Endometrium (tissue), 2 donors: ENCODE measurements at regions not wholly inside any gene's neighbourhood (a gene's known extent, or its start where the extent isn't known, plus 50 kb on each side); places are given as distances from the start of the nearest gene placed in this dataset.

Source experiments
- FAIRE-seq: peaks from 2 replicates; lab custom pipeline; 2012; peaks lifted over from hg19 to GRCh38; lab: Jason Lieb, UNC
- donor health status: control.
- donor health status: control.

DNA sequence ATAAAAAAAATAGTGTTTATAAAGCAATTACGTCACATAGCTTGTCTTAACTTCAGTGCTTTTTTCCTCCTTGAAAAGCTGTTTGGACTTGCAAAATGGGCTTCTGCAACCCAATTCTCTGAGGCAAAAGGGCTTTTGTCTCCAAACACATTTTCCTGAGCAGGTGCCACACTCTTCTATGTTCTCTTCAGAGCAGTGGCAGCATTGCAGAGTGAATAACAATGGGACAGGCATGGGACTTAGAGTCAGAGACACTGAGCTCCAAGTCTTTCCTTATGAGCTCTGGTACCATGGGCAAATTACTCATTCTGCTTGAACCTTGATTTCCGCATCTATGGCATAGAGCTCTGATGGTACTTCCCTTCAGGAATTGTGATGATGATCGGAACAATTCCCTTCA is 149.0 kb downstream of the ARL6IP6 start:
- FAIRE-seq: no peak

DNA sequence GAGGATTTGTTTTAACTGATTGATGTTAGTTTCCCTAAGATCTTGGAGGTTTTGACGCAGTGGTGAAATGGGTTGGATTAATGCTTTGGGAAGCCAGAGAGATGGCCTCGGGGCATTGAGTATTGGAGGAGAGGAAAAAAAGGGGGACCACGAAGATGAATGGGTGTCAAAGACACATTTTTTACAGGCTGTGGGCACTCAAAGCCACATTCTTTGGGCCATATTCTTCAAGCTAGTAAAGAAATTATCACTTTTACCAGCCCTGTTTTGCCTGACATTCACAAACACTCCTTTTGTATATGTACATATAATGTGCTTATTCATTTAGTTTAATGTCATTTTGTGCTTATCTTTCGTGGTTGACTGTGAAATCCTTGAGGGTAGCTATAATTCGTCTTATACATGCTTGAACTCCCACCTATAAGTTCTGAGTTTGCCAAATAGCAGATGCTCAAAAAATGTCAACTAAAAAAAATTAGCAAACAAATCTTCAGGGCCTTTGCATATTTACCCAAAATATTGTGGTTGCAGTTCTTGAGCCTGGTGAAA is 146.3 kb downstream of the ARL6IP6 start:
- no peak for FAIRE-seq

DNA sequence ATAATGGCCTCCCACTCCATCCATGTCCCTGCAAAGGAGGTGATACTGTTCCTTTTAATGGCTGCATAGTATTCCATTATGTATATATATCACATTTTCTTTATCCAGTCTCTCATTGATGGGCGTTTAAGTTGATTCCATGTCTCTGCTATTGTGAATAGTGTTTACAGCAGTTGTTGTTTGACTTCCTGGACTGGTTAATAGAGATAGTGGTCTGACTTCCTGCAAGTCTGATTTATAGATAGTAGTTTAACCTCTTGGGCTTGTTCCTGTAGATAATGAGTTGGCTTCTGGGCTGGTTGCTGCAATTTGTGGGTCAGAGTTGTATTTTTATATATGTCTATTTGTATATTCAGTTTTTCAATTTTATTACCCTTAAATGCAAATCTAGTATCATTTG is 145.4 kb downstream of the ARL6IP6 start:
- FAIRE-seq: no peak

GRCh38 chr2:152861349-152861942 is 143.0 kb downstream of the ARL6IP6 start:
- FAIRE-seq: no peak

GRCh38 chr2:152858594-152859265 is 140.3 kb downstream of the ARL6IP6 start:
- FAIRE-seq: no peak

DNA sequence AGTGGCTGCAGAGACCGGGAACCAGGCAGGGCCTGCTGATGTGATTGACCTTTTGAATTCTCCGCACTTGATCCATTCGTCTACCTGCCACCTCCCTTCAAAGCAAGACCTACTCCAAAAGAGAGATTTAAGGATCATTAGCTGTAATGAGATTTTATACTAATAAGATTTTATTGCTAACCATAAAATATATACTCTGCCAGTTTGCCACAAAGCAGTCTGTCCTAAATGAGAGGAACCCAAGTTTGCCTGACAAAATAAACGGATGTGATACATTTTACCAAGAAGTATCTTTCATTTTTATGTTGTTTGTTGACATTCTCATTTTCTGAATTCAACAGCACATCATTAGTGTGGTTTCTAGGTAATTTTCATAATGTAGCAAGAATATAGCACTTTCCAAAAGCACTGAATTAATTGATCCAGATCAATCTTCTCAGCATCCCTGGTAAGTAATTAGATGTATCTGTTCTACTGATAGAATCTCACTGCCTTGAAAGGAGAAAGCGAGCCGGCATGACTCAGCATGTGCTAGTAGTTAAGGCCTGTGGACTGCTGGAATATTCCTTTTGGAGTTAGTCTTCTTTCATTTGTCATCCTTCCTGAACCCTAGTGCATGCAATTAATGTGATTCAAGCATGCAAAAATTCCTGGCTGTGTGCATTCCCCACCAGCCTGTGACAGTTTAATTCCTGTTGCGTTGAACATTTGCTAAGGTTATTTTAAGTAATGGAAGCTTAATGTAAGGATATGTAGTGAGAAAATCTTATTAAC is 128.5 kb downstream of the ARL6IP6 start:
- no peak for FAIRE-seq

- no peak for FAIRE-seq
These were observed 117.3 kb downstream of the ARL6IP6 start for GRCh38 chr2:152835674-152836073.

GRCh38 chr2:152827944-152828343 is 109.5 kb downstream of the ARL6IP6 start:
- no peak for FAIRE-seq

DNA sequence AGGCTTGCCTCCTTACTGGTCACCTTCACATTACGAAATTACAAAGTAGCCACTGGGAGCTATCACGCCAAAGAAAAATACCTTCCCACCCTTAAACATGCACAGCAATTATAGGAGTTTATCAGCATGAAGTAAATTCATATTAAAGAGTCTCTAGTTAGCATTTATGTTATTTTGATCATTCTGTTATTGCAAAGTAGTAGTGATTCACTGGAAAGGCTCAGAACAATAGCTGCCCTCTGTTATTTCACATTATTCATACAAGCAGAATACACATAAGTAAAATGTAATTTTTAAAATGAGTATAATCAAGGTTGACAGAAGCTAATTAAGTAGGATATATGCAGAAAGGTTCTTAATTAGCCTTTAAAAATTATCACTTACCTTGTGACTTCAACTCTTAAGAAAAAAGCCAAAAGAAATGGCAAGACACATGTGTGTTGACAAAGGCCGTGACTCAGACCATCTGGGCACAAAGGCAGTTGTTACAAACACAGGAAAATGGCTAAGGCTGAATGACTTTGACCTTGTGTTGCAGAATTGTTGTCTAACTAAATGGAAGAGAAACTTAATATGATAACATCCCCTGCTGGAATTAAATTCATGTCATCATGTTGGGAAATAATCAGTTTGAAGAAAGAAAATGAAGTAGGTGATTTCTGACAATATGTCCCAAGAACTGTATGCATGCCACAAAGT is 108.3 kb downstream of the ARL6IP6 start:
- no peak for FAIRE-seq

- peak; percentile 12 for FAIRE-seq
These were observed 107.4 kb downstream of the ARL6IP6 start for GRCh38 chr2:152825834-152826233.

- FAIRE-seq: no peak
These were observed 105.5 kb downstream of the ARL6IP6 start for GRCh38 chr2:152823905-152824304.

DNA sequence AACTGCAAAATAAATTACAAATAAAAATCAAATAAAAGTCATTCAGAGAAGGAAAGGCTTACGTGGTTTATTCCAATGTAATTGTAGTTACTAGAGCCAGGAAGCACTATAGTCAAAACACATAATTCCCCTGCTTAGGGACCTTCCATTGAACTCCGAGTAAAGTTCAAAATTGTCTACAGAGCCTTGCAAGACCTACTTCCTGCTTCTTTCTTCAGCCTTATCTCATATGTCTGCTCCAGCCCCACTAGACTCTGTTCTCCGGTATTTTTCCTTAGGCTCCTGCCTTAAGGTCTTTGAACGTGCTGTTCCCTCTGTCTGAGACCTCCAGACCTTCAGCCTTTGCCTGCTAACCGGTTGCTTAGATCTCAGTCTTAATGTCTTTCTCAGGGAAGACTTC is 104.3 kb downstream of the ARL6IP6 start:
- no peak for FAIRE-seq

GRCh38 chr2:152820048-152820447 is 101.6 kb downstream of the ARL6IP6 start:
- FAIRE-seq: no peak

DNA sequence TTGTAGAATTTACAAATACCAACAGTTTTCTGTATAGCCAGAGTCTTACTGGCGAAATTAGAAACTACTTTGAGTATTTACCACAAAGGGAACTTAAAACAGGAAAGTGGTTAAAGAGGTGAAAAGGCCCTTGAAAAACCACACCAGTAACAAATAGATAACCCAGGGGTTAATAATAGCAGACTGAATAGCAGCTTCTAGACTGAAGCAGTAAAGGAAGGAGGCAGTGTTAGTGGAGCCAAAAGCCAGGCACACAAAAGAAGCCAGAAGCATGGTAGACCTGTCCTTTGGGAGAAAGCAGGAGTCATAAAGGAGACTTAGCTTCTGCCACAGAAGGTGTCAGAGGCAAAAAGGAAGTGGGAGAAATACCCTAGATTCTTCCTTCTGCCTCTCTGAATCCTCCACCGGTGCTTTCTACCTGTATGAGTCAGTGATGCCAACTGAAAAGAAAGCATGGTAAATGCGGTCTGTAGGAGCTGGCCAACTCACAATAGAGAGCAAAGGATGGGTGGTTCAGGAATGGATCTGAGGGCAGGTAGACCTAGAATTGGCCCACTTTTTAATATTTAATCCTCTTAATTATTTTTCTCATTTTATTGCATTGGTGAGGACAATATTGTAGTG is 97.3 kb downstream of the ARL6IP6 start:
- FAIRE-seq: no peak

DNA sequence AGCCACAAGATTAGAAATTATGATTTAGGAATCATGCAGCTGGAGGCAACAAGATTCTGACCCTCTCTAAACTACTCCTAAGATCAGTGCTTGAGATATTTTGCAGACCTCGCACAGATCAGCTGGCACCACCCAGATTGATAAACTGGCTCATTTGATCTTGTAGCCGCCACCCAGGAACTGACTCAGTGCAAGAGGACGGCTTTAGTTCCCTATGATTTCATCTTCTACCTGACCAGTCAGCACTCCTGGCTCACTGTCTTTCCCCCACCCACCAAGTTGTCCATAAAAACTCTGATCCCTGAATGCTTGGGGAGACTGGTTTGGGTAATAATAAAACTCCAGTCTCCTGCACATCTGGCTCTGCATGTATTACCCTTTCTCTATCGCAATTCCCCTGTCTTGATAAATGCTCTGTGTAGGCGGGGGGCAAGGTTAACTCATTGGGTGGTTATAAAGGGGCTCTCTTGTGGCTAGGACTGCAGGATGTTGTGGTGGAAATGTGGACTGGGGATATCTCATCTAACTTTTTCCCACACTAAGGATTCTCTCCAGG is 96.1 kb downstream of the ARL6IP6 start:
- no peak for FAIRE-seq

DNA sequence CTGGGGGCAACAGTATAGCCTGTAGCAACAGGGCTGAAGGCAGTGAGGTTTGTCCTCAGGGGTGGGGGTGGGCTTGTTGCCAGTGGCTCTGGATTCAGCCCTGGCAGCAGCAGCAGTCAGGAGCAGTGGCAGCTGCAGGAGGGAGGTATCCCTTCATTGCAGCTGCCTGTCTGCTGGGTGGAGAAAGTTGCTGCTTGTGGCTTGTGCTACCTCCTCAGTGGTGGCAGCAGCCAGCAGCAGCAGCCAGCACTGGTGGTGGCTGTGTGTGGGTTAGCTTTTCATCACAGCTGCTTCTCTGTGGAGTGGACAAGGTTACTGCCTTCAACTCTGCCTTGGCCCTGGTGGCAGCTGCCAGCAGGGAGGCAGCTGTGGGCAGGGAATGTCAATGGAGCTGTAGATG is 94.9 kb downstream of the ARL6IP6 start:
- no peak for FAIRE-seq
